SK-N-SH (cell line): ENCODE measurements at regions not wholly inside any gene's neighbourhood (a gene's known extent, or its start where the extent isn't known, plus 50 kb on each side); places are given as distances from the start of the nearest gene placed in this dataset.

Source experiments
- CTCF ChIP-seq: fragments of 200-600 bp; sonication (generic); IDR thresholded peaks from 2 replicates; pipeline ENCODE4 v1.6.1; 2017; ENCODE audit warnings: antibody characterized with exemption, mild to moderate bottlenecking, moderate library complexity
- EP300 ChIP-seq, 2 experiments: IDR thresholded peaks; 2 replicates each; pipeline versions ENCODE4 v1.4.0 to v1.6.1; 2012; ENCODE audit warnings: borderline replicate concordance in 1 of 2, low read depth in 1 of 2, low read length in 1 of 2
- EZH2phosphoT487 ChIP-seq: fragments of 200-600 bp; sonication (generic); IDR thresholded peaks from 2 replicates; pipeline ENCODE4 v1.6.1; 2017; ENCODE audit warnings: low read depth, mixed run types, mild to moderate bottlenecking, antibody characterized with exemption, moderate library complexity, borderline replicate concordance
- FOXJ3 ChIP-seq: sonication (generic); formaldehyde crosslinking; IDR thresholded peaks from 2 replicates; pipeline ENCODE4 v1.5.1; 2020; ENCODE audit warnings: mild to moderate bottlenecking, missing genetic modification reagents
- IRF3 ChIP-seq: fragments of 150-350 bp; IDR thresholded peaks from 2 replicates; pipeline ENCODE4 v1.6.1; 2016; ENCODE audit warnings: mild to moderate bottlenecking, low read depth, low read length
- MAX ChIP-seq: IDR thresholded peaks from 2 replicates; pipeline ENCODE4 v1.4.0; 2012; ENCODE audit warnings: low read depth
- POLR2AphosphoS5 ChIP-seq: IDR thresholded peaks from 2 replicates; pipeline ENCODE4 v1.6.1; 2012; ENCODE audit warnings: low read depth, low read length
- REST ChIP-seq: IDR thresholded peaks from 2 replicates; pipeline ENCODE4 v1.6.1; 2012; ENCODE audit warnings: mild to moderate bottlenecking, low read depth, low read length, moderate library complexity
- TAF1 ChIP-seq: IDR thresholded peaks from 2 replicates; pipeline ENCODE4 v1.6.1; 2012; ENCODE audit warnings: low read depth, mild to moderate bottlenecking, low read length, moderate library complexity, borderline replicate concordance
- TF ChIP-seq, protein P1 (sequence below): fragments of 150-350 bp; IDR thresholded peaks from 2 replicates; pipeline ENCODE4 v1.6.1; 2017; ENCODE audit warnings: antibody characterized with exemption, low read length, low read depth, borderline replicate concordance

GRCh38 chr14:55909879-55910278 lies 208.3 kb upstream of the PELI2 start:
- TF ChIP-seq FOXJ3: no peak
- TF ChIP-seq CTCF: no peak
- no peak for TF ChIP-seq EZH2phosphoT487
- TF ChIP-seq REST: no peak
- TF ChIP-seq TAF1: no peak
- no peak for TF ChIP-seq MAX
- TF ChIP-seq, protein P1, sequence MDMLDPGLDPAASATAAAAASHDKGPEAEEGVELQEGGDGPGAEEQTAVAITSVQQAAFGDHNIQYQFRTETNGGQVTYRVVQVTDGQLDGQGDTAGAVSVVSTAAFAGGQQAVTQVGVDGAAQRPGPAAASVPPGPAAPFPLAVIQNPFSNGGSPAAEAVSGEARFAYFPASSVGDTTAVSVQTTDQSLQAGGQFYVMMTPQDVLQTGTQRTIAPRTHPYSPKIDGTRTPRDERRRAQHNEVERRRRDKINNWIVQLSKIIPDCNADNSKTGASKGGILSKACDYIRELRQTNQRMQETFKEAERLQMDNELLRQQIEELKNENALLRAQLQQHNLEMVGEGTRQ: no peak
- TF ChIP-seq POLR2AphosphoS5: no peak
- no peak for TF ChIP-seq IRF3
- no peak for TF ChIP-seq EP300 (IDR thresholded peaks at IDR 0.05; ENCODE audit: borderline replicate concordance in 1 of 2, low read depth in 1 of 2, low read length in 1 of 2)
